GM19238 (cell line): ENCODE measurements at regions not wholly inside any gene's neighbourhood (a gene's known extent, or its start where the extent isn't known, plus 50 kb on each side); places are given as distances from the start of the nearest gene placed in this dataset.

Experiments used
- DNase-seq: peaks from one replicate; pipeline ENCODE4 v3.0.0; 2011; ENCODE audit warnings: low spot score; ENCODE audit not compliant: insufficient read length

DNA sequence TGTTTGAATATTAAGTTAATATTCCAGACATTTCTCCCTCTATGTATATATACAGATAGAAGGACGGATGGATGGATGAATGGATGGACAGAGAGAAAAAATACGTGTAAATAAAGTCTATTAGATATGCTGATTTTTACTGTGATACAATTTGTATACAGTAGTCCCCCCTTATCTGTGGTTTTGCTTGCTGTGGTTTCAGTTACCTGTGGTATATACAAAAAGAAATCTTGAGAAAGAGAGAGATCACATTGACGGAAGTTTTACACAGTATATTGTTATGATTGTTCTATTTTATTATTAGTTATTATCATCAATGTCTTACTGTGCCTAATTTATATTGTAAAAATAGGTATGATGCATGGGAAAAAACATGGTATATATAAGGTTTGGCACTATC is 290.2 kb downstream of the UTRN start:
- DNase-seq, result no peak

DNA sequence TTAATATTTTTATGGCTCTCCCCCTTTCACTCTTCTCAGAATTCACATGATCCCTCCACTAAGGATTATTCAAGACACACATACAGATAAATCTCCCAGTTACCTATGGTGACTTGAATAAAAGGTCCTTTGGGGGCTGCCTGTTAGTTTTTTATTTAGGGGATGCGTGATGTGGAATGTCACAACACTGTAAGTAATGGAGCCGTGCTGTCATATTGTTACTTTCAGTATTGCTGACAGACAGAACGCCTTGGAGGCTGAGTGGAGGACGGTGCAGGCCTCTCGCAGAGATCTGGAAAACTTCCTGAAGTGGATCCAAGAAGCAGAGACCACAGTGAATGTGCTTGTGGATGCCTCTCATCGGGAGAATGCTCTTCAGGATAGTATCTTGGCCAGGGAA is 291.7 kb downstream of the UTRN start:
- DNase-seq, result no peak

DNA sequence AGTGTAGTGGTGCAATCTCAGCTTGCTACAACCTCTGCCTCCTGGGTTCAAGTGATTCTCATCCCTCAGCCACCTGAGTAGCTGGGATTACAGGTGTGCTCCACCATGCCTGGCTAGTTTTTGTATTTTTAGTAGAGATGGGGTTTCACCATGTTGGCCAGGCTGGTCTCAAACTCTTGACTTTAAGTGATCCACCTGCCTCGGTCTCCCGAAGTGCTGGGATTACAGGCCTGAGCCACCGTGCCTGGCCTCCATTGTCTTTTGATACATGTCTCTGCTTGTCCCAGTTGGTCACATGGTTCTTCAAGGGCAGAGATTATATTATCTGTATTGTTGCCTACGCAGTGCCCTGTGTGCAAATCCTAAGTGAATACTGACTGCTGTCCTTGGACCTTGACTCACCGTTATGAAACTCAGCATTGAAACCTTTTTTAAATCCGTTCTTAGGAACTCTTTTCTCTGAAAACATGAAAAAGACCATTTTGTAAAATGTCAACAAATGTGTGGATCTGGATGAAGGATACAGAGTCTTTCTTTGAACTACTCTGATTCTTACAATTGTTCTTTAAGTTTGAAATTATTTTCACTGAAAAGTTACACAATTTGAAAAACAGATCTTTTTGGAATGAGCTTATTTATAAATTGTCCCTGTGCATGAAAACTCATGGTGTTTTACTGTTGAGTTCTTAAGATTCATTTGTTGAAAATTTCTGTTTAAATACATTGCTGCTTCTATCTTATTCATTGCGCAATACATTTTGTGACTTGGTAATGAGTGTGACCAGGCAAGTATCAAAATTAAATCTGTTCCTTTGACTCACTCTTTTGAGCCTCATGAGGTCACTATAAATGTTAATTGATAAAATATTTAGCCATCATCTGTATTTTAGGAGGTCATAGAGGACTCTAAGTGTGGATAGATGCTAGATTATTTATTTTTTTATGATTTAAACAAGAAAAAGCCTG is 293.5 kb downstream of the UTRN start:
- DNase-seq, result no peak

DNA sequence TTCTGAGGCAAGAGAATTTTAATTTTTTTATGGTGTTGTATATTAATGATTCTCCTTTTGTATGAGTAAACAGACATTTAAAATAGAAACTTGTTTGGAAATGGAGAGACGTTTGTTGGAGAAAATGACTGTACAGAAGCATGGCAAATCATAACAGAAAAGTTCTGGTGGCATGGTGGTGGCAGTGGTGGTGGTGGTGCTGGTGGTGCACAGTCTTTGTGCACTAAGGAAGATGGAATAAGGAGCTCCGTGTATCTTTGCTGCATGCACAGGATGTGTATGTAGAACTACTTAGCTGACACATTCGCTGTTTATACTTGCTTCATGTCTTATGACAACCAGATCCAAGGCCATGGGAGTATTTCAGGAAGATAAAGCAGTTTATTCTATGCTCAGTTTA is 294.9 kb downstream of the UTRN start:
- DNase-seq, result no peak

- DNase-seq, result no peak
Observed at GRCh38 chr6:144580771-144581170, 295.6 kb downstream of the UTRN start.

- no peak for DNase-seq
Observed at GRCh38 chr6:144581812-144582537, 296.8 kb downstream of the UTRN start.

DNA sequence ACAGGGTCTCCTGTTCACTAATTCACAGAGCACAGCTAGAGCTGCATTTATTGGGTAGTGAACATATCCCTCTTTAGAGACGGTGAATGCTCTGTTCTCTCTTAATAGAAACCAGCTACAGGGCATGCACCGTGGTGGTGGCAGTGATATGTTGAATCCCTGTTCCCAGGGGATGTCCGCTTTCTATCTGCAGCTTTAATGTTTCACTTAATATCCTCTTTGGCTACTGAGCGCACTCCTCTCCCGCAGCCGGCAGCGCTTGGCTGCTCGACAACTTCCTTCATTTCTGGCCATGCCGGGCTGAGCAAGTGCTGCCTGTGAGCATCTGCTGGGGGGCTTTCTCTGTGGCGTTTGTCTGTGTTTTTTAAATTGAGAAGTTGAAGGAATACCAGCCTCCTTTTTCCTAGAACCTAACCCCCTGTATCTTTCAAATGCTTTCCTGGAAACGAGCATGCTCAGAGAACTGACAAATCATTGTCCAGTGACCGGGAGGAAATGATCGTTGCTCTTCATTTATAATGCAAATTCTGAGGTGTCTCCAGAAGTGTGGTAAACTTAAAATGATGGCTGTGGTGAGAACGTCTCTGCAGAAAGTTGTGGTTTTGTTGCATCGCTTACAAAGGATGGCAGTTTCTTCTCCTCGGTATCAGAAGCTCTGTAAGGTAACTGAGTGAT is 297.9 kb downstream of the UTRN start:
- DNase-seq, result peak; percentile 26

- DNase-seq, result no peak
Observed at GRCh38 chr6:144583614-144583954, 298.4 kb downstream of the UTRN start.

- DNase-seq, result no peak
Observed at GRCh38 chr6:144585217-144585814, 300.2 kb downstream of the UTRN start.

GRCh38 chr6:144586986-144587385 is 301.9 kb downstream of the UTRN start:
- DNase-seq, result no peak

- DNase-seq, result no peak
Observed at GRCh38 chr6:144588697-144589325, 303.7 kb downstream of the UTRN start.

DNA sequence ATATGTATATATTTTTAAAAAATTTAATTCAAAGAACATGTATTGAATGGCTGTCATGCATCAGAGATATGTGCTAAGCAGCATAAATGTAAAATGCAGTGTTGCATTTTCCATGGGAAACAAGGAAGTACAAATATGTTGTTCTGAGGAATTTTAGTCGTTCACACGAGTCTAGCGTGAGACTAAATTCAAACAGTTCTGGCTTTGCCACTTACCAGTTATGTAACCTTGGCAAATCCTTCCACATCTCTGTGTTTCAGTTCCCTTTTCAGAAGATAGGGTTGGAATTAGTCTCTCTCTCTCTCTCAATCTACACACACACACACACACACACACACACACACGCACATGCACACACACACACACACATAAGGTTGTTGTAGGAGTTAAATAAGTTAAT is 305.4 kb downstream of the UTRN start:
- no peak for DNase-seq

GRCh38 chr6:144593392-144593791 is 308.3 kb downstream of the UTRN start:
- no peak for DNase-seq

DNA sequence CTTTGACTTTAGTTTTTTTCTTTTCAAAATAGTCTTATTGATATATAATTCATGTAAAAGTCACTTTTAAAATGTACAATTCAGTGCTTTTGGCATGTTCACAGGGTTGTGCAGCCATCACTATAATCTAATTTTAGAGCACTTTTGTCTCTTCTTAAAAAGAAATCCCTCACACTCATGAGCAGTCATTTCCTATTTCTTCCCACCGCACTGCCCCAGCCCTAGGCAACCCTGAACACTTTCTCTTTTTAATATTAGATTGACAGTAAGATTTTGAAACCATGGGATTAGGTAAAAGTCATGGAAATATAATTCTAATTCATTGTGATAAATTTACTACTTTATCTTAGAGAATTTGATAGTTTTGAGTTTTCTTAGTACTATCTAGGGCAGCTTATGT is 309.4 kb downstream of the UTRN start:
- no peak for DNase-seq

DNA sequence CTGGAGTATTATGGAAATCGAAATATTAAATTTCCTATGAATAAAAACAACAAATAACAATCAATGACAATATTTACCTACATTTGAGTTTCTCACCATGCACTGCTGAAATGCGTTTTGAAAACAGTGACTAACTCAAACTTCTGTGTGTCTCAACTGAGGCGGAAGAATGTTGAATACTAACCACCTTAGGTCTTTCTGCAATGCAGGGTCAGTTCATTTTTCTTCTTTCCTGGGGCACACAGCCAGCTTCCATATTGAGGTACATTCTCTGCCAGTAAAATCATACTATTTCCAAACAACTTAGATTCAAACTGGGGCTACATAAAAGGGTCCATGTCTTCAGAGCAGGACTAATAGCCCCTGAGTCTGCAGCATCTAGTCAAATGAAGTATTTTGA is 310.1 kb downstream of the UTRN start:
- no peak for DNase-seq

DNA sequence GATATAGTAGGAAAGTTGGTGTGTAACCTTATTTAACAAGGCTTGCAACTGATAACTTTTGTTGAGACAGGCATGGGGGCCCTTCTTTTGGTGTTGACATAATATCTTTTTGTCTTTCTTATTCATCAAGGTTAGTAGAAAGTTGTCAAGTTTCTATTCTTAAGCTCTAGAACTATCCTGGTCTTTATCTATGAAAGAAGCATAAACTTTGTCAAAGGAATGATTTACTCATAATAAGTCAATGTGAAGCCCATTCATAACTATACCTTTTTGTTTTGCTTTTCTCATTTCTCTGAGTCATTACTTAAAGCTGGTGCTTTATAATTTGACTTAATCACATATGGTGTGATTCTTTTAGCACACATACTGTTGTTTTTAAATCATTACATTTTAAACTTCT is 312.4 kb downstream of the UTRN start:
- no peak for DNase-seq

GRCh38 chr6:144599615-144600014 is 314.5 kb downstream of the UTRN start:
- no peak for DNase-seq

DNA sequence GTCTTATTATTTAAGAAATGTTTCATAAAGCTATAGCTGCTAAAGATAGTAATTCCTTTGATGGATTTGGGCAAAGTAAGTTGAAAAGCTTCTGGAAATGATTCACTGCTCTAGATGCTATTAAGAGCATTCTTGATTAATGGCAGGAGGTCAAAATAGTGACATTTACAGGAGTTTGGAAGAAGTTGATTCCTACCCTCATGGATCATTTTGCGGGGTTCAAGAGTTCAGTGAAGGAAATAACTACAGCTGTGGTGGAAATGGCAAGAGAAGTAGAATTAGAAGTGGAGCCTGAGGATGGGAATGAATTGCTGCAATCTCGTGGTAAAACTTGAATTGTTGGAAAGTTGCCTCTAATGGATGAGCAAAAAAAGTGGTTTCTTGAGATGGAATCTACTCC is 316.1 kb downstream of the UTRN start:
- no peak for DNase-seq

DNA sequence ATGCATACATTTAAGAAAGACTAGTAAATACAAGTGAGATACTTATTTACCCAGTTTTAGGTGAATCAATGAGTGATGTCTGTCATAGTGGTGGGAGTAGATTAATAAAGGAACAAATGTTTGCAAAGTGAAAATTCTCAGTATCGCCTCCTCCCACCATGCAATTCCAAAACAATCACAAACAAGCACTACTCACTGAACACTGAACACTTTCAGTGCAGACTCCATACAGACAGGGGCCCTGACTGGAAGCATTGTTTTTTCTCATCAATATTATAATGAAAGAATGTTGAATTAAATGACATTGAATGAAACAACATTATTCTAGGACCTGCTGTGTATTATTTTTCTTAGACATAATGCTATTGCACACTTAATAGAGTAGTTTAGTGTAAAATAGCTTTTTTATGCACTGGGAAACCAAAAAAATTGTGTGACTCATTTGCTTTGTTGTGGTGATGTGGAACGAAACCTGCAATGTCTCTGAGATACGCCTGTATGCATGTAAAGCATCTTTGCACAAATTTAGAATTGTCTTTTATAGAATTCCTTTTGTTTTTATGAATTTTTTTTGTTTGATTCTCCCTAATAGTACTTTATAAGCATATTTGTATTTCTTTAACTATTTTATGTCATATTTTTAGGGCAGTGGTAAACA is 317.5 kb downstream of the UTRN start:
- no peak for DNase-seq

- DNase-seq, result no peak
Observed at GRCh38 chr6:144606083-144606482, 320.9 kb downstream of the UTRN start.
